Anterior cingulate cortex (tissue), 58 donors: ENCODE measurements at regions not wholly inside any gene's neighbourhood (a gene's known extent, or its start where the extent isn't known, plus 50 kb on each side); places are given as distances from the start of the nearest gene placed in this dataset.
"Not testable (repeated sequence)": the region's sequence is repeated elsewhere in the genome, so short reads cannot be mapped to it uniquely, and the experiment has no call there.

ENCODE experiments used
- DNase-seq, 58 donors: peaks; one replicate each; lab custom pipeline; 2025; lab: John Stamatoyannopoulos, UW

GRCh38 chr10:57102236-57102635 lies 741.2 kb upstream of the ZWINT start:
- no peak for DNase-seq

DNA sequence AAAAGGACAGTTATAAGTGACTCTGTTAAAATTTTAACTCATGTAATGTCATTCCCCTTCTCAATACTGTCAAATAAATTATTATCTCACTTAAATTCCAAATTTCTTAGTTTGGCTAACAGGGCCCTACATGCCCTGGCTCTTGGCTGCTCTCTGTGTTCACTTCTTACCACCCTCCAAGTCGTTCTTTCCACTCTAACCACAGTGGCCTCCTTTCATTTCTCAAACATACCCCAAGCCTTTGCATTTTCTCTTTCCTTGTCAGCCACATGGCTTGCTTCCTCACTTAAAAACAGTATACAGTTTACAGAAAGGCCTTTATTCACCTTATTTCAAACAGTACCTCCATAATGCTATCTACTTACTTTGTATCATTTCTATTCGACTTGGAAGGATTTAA lies 737.1 kb upstream of the ZWINT start:
- no peak for DNase-seq

DNA sequence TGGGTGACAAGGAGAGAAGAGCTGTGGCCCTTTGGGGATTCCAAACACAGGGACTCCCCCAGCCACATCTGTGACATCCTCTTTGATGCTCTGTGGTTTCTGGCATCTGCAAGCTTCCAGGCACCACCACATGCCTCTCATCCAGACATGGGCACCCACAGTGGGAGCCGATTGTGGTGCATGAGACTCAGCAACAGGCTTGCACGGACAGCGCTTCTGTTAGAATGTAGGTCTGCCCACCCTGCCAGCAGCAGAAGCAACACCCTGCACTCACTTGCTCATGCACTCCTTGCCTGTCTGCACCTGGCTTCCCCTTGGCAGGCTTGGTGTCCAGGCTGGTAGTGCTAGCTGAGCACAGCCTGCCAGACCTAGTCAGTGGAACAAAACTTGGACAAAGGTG lies 735.0 kb upstream of the ZWINT start:
- DNase-seq = no peak

DNA sequence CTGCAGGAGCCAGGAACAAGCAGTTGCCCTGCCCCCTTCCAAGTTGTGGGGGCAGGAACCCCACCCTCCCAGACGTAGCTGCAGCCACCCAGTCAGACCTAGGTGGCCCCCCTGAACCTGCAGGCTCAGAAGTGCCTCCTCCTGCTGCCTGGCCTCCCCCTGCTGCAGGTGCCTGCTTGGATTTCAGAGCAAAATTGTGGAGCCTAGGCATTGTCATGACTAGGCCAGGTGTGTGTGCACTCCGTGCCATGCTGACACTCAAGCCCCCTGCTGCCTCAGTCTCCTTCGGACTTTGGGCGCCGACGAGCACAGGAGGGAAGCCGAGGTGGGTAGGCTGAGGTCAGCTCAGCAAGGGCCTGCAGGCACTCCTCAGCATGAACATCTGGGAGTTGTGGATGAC lies 733.9 kb upstream of the ZWINT start:
- DNase-seq = peak in 1 of 58 donors; percentile 1

DNA sequence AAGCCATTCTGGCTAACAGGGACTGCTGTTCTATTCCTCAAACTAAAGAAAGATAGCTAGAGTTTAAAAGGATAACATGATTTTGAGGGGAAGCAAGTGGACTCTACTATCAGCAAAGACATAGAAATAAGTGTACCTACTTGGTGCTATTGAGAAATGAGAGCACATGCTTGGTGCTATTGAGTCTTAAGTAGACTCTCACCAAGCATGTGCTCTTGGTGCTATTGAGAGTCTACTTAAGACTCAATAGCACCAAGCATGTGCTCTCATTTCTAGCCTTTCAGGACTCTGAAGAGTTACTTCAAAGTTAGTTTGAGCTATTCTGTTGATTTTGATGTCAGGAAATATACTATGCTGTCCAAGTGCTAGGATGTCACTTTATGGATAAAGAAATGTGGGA lies 733.0 kb upstream of the ZWINT start:
- no peak for DNase-seq

DNA sequence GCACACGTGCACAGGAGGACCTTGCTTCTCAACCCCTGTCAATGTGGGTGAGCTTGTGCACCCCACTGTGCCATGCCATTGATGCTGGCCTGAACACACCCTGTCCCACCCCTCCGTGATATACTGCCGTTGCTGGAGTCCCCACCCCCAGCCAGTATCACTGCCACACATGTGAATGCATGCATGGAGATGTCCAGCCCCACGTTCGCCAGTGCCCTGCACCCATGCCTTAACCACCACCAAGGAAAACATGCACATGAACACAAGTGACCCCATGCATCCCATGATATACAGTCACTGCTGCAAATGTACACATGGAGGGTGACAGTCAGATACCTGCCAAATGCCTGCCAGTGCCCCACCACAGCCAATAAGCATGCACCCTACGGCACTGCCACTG lies 692.5 kb upstream of the ZWINT start:
- DNase-seq = no peak

- DNase-seq = no peak
These were observed 688.0 kb upstream of the ZWINT start for GRCh38 chr10:57049096-57049495.

DNA sequence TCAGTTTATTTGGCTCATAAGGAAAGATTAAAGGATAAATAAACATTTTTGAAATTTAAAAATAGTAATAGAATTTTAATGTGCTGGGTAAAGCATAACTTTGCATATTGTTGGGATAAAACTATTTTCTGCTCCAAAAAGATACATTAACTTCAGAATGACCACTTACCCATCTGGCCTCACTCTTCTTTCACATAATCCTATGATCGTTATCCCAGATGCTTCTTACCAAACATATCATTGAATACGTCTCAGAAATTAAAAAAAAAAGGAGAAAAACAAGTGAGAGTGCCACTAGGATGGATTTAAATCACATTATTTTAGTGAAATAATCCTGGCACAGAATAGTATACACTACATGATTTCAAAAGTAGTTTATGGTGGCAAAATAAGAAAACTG lies 677.5 kb upstream of the ZWINT start:
- no peak for DNase-seq

GRCh38 chr10:57035310-57035709 lies 674.3 kb upstream of the ZWINT start:
- DNase-seq = no peak

- DNase-seq = not testable (repeated sequence)
These were observed 671.2 kb upstream of the ZWINT start for GRCh38 chr10:57032301-57032700.

- DNase-seq = no peak
These were observed 670.3 kb upstream of the ZWINT start for GRCh38 chr10:57031346-57031745.

- DNase-seq = no peak
These were observed 665.2 kb upstream of the ZWINT start for GRCh38 chr10:57026307-57026706.

- DNase-seq = no peak
These were observed 662.6 kb upstream of the ZWINT start for GRCh38 chr10:57023626-57024025.

DNA sequence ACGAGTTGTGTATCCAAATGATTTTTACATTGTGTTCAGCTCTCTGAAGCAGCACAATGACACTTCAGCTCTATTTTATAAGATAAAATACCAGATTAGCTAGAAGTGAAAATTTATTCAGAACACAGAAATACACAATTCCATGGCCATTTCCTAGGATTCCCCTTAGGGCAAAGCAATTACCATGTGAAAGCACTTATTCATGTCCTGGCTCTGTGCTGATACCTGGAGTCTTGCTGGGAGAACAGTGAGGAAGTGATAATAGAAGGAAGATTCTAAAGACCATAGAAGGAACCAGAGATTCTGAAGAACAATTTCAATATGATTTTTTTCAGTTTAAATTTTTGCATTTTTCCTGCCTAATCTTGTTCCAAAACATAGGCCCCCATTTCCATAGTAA lies 657.4 kb upstream of the ZWINT start:
- DNase-seq = no peak

GRCh38 chr10:57017356-57018037 lies 656.4 kb upstream of the ZWINT start:
- no peak for DNase-seq

DNA sequence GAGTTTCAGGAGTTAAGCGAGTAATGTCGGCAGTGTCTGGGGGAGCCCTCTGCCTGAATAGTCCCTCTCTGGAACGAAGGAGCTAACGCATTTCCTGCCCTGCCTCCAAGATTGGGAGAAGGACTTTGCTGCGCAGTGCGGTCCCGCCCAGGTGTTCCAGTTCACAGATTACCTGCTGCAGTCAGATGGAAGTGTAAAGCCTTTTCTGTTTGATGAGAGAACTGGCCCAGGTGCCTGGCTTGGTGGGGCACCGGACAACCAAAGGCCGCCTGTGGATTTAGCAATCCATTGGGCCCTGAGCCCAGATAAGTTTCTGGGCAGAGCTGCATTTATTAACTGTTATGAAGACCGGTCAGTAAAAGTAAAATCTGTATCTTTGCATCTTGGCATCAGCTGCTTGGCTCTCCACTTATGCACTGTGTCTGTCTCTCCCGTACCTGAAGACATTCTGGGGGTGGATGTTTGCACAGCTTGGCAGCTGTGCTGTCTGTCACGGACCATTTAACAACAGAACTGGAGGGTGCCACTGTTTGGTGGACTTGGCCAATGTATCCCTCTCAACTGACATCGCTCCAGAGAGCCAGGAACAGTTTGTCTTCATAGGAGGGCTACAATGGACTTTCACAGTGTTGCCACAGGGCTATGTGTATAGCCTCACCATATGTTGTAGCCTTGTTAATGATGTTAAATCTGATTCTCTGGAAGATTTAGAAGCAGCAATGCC lies 654.7 kb upstream of the ZWINT start:
- DNase-seq = no peak

GRCh38 chr10:57015187-57015586 lies 654.1 kb upstream of the ZWINT start:
- DNase-seq = no peak

GRCh38 chr10:57014758-57015157 lies 653.7 kb upstream of the ZWINT start:
- no peak for DNase-seq

DNA sequence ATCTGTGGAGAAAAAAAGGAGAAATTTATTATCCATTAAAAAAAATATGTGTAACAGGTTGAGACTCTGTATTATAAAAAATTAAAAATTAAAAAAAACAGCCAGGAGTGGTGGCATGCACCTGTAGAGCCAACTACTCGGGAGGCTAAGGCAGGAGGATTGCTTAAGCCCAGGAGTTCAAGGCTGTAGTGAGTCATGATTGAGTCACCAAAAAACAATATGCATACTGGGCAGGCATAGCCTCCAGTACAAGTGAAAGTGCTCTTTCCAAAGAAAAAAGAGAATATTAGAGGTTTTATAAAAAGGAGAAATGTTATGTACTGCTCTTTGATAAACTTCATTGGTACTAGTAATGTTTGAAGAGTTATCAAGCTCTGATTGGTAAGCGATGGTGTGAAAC lies 647.1 kb upstream of the ZWINT start:
- DNase-seq = no peak

DNA sequence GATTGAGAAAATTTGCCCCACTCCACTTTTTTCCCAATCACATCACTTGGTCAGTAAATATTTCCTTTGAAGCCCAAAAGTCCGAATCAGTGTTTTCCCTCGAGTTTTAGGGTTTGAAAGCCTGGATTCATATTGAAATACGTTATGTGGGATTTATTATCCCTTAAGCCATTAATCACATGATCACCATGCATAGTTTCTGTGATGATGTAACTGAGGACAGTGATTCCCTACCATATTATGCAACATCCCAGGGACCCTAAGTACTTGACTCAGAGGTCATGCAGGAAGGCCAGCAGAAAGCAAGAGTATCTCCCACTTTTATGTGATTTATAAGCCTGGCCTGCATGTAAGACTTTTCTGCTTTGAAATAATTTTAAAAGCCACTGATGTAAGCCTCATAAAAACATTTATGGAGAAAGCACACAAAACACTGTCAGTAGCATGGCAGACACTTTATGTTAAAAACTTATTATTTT lies 630.6 kb upstream of the ZWINT start:
- DNase-seq = no peak

- no peak for DNase-seq
These were observed 614.5 kb upstream of the ZWINT start for GRCh38 chr10:56975513-56975912.

GRCh38 chr10:56973766-56974165 lies 612.7 kb upstream of the ZWINT start:
- DNase-seq = no peak
